ENCODE measurements at regions not wholly inside any gene's neighbourhood (a gene's known extent, or its start where the extent isn't known, plus 50 kb on each side); places are given as distances from the start of the nearest gene placed in this dataset.

DNA sequence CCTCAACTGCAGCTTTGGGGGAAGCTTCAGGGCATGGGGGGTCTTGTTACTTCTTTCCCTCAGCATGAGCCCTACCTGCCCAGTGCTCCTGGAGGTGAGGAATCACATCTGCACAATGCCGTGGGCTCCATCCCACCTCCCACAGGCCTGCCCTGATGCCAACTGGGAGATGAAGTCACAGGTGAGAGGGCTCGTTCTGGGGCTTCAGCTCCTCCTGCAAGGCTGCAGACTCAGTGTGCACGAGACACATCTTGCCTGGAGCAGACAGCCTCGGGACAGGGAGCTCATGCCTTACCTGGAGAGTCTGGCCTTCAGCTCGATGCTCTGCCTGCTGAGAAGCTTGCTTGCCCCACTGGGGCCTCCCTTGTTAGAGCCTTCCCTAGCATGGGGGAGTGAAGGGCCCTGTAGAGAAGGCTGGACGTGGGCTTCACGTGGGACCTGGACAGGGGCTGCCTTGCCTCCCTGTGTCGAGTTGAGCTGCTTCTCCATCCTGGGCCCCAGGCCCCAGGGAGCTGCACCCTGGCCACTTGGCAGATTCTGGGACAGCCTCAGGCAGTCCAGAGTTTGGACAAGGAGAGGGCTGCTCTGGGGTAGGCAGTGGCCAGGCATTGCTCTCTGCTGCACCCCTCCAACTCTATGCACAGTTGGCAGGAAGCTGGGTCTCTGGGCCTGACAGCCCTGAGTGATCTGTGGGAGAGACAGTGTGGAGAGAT, 171.4 kb downstream of the KIF26A start:
- Histone ChIP-seq H3K27ac (ENCODE audit: low read depth in 1 of 2, low read length in 2 of 2) (no peak overlapping the region), H3K4me3 (replicated peaks in 1 of 3; ENCODE audit: low read depth in 2 of 3, low read length in 3 of 3) (no peak overlapping the region), H3K79me2 (ENCODE audit: insufficient read depth, low read length) (no peaks in the 10 kb centered on the region), H3K9ac (ENCODE audit: insufficient read depth, low read length, poor library complexity, severe bottlenecking) (no peak overlapping the region), H3K4me2 (replicated peaks; ENCODE audit: extremely low read depth, low read length, poor library complexity, severe bottlenecking) (no peak overlapping the region), H3K9me3 (replicated peaks in 1 of 2; ENCODE audit: control insufficient read depth in 1 of 2, insufficient read depth in 1 of 2, low read length in 2 of 2) (peaks cover 0 to 31% of the 10 kb centered on the region in 2 donors), H2AFZ (ENCODE audit: insufficient read depth, low read depth, low read length, poor library complexity, severe bottlenecking) (no peak overlapping the region), H3K4me1 (ENCODE audit: control insufficient read depth in 1 of 2, insufficient read depth in 2 of 2, low read length in 2 of 2) (no peaks in the 10 kb centered on the region), H4K20me1 (ENCODE audit: insufficient read depth, low read length) (no peaks in the 10 kb centered on the region), H3K27me3 (ENCODE audit: control insufficient read depth in 2 of 2, insufficient read depth in 2 of 2, low read length in 2 of 2) (no peaks in the 10 kb centered on the region), H3K36me3 (replicated peaks in 1 of 2; ENCODE audit: control insufficient read depth in 1 of 2, insufficient read depth in 2 of 2, low read length in 2 of 2) (no peaks in the 10 kb centered on the region)
- no peak overlapping the region for H3K4me3 Mint-ChIP-seq
- TF ChIP-seq, protein P1, sequence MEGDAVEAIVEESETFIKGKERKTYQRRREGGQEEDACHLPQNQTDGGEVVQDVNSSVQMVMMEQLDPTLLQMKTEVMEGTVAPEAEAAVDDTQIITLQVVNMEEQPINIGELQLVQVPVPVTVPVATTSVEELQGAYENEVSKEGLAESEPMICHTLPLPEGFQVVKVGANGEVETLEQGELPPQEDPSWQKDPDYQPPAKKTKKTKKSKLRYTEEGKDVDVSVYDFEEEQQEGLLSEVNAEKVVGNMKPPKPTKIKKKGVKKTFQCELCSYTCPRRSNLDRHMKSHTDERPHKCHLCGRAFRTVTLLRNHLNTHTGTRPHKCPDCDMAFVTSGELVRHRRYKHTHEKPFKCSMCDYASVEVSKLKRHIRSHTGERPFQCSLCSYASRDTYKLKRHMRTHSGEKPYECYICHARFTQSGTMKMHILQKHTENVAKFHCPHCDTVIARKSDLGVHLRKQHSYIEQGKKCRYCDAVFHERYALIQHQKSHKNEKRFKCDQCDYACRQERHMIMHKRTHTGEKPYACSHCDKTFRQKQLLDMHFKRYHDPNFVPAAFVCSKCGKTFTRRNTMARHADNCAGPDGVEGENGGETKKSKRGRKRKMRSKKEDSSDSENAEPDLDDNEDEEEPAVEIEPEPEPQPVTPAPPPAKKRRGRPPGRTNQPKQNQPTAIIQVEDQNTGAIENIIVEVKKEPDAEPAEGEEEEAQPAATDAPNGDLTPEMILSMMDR (IDR thresholded peaks at IDR 0.05), result no peak
- H3K27me3 Mint-ChIP-seq (ENCODE audit: low read depth in 3 of 3), result peaks cover 0 to 5% (median 3%) of the 10 kb centered on the region in 3 donors
- no peaks in the 10 kb centered on the region for H3K36me3 Mint-ChIP-seq
- no peak overlapping the region for H3K27ac Mint-ChIP-seq
- DNase-seq, result no peak
- intact Hi-C loops (cut with micrococcal nuclease), result no loop called here
- WGBS (ENCODE audit: insufficient coverage), result 87% methylated on average over 7 of the region's 8 CpGs
- H3K9me3 Mint-ChIP-seq, result peaks cover 0 to 19% (median 9%) of the 10 kb centered on the region in 7 donors
- H3K4me1 Mint-ChIP-seq, result no peaks in the 10 kb centered on the region

DNA sequence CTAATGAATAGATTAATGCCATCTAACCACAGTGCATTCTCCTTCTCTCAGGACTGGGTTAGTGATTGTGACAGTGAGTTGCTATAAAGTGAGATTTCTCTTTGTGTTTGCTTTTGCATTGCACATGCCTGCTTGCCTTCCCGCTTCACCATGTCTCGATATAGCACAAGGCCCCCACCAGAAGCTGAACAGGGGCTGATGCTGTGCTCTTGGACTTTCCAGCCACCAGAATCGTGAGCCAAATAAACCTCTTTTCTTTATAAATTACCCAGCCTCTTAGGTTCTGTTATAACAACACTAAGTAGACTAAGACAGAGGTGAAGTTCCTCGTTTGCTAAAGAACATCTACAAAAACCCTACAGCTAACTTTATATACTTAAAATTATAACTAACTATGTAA, 173.0 kb downstream of the KIF26A start:
- Histone ChIP-seq H2AFZ (ENCODE audit: insufficient read depth, low read depth, low read length, poor library complexity, severe bottlenecking) (no peak overlapping the region), H3K36me3 (replicated peaks in 1 of 2; ENCODE audit: control insufficient read depth in 1 of 2, insufficient read depth in 2 of 2, low read length in 2 of 2) (no peaks in the 10 kb centered on the region), H3K4me1 (ENCODE audit: control insufficient read depth in 1 of 2, insufficient read depth in 2 of 2, low read length in 2 of 2) (no peaks in the 10 kb centered on the region), H3K4me3 (replicated peaks in 1 of 3; ENCODE audit: low read depth in 2 of 3, low read length in 3 of 3) (no peak overlapping the region), H4K20me1 (ENCODE audit: insufficient read depth, low read length) (no peaks in the 10 kb centered on the region), H3K27ac (ENCODE audit: low read depth in 1 of 2, low read length in 2 of 2) (no peak overlapping the region), H3K9ac (ENCODE audit: insufficient read depth, low read length, poor library complexity, severe bottlenecking) (no peak overlapping the region), H3K27me3 (ENCODE audit: control insufficient read depth in 2 of 2, insufficient read depth in 2 of 2, low read length in 2 of 2) (no peaks in the 10 kb centered on the region), H3K4me2 (replicated peaks; ENCODE audit: extremely low read depth, low read length, poor library complexity, severe bottlenecking) (no peak overlapping the region), H3K79me2 (ENCODE audit: insufficient read depth, low read length) (no peaks in the 10 kb centered on the region), H3K9me3 (replicated peaks in 1 of 2; ENCODE audit: control insufficient read depth in 1 of 2, insufficient read depth in 1 of 2, low read length in 2 of 2) (peaks cover 0 to 31% of the 10 kb centered on the region in 2 donors)
- H3K36me3 Mint-ChIP-seq, result no peaks in the 10 kb centered on the region
- H3K27me3 Mint-ChIP-seq (ENCODE audit: low read depth in 3 of 3), result peaks cover 0 to 5% (median 3%) of the 10 kb centered on the region in 3 donors
- H3K9me3 Mint-ChIP-seq, result peaks cover 0 to 19% (median 9%) of the 10 kb centered on the region in 7 donors
- intact Hi-C loops (cut with micrococcal nuclease), result no loop called here
- H3K4me1 Mint-ChIP-seq, result no peaks in the 10 kb centered on the region
- H3K27ac Mint-ChIP-seq, result no peak overlapping the region
- DNase-seq, result no peak
- WGBS (ENCODE audit: insufficient coverage), result 100% methylated on average over 1 of the region's 4 CpGs
- TF ChIP-seq, protein P1 (IDR thresholded peaks at IDR 0.05), result no peak
- H3K4me3 Mint-ChIP-seq, result no peak overlapping the region

All from CD14-positive monocyte (primary cell).